Loucy (cell line): ENCODE measurements at regions not wholly inside any gene's neighbourhood (a gene's known extent, or its start where the extent isn't known, plus 50 kb on each side); places are given as distances from the start of the nearest gene placed in this dataset.

Experiments used
- EZH2phosphoT487 ChIP-seq: fragments of 200-600 bp; IDR thresholded peaks from 2 replicates; pipeline ENCODE4 v1.6.1; 2018; ENCODE audit warnings: antibody characterized with exemption, mild to moderate bottlenecking, moderate library complexity, borderline replicate concordance
- TF ChIP-seq, protein P1 (sequence below): fragments of 200-600 bp; sonication (generic); conservative IDR thresholded peaks from 2 replicates; pipeline ENCODE4 v1.5.1; 2014; ENCODE audit warnings: mild to moderate bottlenecking, antibody characterized with exemption, low read length

GRCh38 chr21:19523061-19523460 is 1119.5 kb upstream of the TMPRSS15 start:
- TF ChIP-seq, protein P1, sequence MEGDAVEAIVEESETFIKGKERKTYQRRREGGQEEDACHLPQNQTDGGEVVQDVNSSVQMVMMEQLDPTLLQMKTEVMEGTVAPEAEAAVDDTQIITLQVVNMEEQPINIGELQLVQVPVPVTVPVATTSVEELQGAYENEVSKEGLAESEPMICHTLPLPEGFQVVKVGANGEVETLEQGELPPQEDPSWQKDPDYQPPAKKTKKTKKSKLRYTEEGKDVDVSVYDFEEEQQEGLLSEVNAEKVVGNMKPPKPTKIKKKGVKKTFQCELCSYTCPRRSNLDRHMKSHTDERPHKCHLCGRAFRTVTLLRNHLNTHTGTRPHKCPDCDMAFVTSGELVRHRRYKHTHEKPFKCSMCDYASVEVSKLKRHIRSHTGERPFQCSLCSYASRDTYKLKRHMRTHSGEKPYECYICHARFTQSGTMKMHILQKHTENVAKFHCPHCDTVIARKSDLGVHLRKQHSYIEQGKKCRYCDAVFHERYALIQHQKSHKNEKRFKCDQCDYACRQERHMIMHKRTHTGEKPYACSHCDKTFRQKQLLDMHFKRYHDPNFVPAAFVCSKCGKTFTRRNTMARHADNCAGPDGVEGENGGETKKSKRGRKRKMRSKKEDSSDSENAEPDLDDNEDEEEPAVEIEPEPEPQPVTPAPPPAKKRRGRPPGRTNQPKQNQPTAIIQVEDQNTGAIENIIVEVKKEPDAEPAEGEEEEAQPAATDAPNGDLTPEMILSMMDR: no peak
- TF ChIP-seq EZH2phosphoT487: no peak
